ENCODE measurements at regions not wholly inside any gene's neighbourhood (a gene's known extent, or its start where the extent isn't known, plus 50 kb on each side); places are given as distances from the start of the nearest gene placed in this dataset.
"Not testable (repeated sequence)": the region's sequence is repeated elsewhere in the genome, so short reads cannot be mapped to it uniquely, and the experiment has no call there.

DNA sequence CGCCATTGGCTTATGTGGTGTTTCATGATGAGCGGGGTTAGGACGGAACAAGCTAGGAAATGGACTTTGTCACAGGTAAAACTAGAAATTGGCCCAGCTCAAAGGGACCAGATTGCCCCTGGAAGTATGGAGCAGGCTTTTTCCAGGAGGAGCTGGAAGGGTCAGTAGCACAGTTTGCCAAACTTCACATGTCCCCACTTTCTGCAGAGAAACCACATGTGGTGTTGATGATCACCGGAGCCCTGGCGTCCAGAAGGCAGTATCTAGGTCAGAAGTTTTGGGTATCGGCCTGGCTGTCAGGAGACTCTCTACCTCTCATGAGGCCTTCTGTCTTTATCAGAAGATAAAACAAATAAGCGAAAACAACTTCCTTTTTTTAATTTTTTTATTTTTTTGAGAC lies 248.5 kb downstream of the SOX9 start:
- DNase-seq = no peak

DNA sequence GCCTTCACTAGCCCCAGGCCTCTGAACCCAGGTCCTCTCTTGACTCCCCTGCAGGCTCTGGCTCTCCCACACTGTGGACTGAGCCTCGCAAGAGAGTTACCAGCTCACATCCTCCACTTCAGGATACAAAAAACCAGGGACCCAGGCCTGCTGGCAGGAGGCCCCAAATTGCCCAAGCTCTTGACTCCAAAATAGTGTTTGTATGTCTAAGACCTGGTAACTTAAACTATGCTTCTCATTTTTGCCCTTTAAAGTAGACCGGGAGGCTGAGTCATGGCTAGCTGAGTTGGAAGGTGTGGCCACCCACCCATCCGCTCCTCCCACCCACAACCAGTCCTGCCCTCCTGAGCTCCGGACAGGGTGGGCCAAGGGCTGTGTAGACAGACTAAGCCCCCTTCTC lies 250.0 kb downstream of the SOX9 start:
- DNase-seq = no peak

DNA sequence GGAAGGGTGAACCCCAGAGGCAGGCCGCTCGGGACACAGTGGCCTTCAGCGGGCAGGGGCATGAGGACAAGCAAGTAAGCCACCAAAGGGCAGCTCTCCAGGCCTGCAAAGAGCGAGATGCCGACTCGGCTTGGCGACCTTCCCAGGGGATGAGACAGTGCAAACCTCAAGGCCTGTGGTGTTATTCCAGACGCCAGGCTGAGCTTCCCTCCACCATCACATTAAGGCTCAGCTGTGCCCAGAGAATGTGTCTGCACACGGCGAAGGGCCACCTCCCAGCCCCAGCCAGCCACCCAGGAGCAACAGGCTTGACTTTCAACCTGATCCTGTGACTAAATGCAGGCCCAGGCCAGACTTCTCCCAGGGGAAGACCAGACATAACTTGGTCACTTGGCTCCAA lies 251.4 kb downstream of the SOX9 start:
- DNase-seq = no peak

GRCh38 chr17:72373910-72374741 lies 253.3 kb downstream of the SOX9 start:
- no peak for DNase-seq

DNA sequence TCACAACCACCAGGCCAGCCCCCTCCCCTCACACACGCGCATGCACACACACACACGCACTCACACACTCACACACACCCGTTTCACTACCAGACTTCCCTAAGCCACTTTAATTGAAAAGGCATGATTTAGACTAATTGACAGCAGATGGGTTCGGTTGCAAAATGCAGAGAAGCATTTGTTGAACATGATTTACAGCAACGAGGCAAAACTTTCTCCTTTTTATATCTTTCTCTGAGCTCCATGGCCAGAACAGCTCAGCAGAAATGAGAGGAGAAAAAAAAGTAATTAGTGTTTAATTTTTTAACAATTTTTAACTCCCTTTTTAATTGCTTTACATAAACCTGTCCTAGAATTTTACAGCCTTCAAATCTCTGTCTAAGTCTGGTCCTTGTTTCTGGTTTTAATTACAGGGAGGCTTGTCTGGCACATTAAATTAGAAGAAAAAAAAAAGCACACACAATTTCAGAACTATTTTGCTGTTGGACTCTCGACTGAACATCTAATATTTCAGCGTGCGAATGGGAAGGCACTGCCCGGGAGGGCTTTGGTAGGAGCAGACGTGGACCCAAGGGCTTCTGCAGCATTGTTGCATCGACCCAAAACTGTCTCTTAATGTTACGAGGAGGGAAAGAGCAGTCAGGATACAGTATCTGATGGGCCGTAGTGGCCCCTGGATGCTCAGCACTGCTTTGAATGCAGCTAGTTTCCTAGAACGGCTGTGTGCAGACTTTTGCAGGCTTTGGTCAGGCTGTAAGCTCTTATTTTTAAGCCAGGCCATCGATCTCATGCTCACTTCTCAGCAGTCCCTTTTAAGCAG lies 255.9 kb downstream of the SOX9 start:
- DNase-seq = no peak

- DNase-seq = no peak
Measured at GRCh38 chr17:72378414-72379390, 257.9 kb downstream of the SOX9 start.

DNA sequence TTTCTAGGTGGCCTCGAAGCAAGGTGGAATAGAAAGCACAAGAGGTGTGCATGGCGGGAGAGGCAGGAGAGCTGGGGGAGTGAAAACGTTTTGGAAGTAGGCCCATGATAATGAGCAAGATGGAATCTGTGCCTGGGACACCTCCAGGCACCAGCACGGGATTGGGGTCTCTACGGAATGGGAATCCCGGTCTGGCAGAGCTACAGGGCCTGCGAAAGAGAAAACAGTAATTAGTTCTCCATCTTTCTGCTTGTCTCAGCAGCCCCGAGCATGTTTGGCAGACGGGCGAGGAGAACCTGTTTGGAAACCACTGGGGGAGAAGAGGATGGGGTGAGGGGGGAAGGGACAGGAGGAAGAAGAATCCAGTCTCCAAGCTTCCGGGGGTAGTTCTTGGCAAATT lies 258.7 kb downstream of the SOX9 start:
- no peak for DNase-seq

DNA sequence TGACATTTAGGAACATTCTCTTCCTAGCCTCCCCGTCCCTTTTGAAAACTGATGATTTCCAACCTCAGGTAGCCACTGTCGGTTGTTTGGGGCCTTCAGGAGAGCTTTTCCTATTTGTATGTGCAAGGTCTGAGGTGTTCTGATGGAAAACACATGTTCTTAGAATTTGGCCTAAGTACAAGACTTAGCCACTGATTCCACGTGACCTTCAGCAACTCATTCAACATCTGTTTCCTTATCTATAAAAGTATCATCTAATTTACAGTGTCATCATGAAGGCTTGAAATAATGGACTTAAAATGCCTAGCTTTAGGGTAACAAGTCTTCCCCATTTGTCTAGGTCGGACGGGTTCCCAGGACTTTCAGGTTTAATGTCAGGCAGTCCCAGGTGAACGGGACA lies 259.3 kb downstream of the SOX9 start:
- no peak for DNase-seq

DNA sequence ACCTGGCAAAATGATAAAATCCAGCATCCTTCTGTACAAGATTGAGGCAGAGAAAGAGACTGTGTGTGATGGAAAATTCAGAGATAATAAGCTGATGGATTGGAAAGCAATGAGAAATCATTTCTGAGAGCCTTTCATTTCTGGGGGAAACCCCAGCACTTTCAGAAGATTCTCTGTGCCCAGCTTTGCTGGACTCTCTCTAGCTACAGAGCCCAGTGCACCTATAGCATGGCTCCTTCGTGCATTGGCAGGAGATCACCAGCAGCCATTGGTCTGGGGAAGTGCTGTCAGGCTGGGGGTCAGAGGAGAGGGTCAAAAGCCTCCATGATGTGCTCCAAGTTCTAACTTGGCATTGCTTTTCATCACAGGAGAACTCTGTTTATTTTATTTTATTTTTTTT lies 259.9 kb downstream of the SOX9 start:
- DNase-seq = no peak

- DNase-seq = no peak
Measured at GRCh38 chr17:72381597-72382397, 261.0 kb downstream of the SOX9 start.

- DNase-seq = peak; percentile 65
Measured at GRCh38 chr17:72382971-72383722, 262.3 kb downstream of the SOX9 start.

GRCh38 chr17:72385475-72385874 lies 264.7 kb downstream of the SOX9 start:
- no peak for DNase-seq

- DNase-seq = not testable (repeated sequence)
Measured at GRCh38 chr17:72386173-72386572, 265.4 kb downstream of the SOX9 start.

DNA sequence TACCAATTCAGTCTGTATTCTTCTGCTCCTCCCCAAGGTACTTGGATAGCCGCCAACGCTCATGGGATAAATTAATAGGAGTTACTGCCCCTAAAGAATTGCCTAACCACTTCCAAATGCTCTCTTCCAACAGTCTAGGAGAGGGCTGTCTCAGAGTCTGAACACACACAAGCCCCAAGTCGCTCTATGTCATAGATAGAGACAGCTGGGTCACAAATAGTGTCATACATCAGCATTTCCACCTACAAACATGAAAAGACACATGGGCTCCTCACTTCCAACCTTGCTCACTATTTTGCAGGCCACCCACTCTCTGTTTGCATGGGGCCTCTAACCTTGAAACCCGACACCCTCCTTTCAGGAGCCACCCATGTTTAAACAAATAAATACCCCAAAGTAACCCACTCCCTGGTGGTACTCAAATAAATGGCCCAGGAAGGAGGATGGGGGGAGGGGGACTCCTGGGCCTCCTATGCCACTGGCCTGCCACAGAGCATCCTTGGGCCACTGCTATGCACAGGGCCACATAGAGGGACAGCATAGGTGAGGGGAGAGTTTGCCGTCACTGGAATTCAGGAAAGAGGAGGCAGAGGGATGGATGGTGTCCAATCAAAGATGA lies 265.9 kb downstream of the SOX9 start:
- DNase-seq = no peak

DNA sequence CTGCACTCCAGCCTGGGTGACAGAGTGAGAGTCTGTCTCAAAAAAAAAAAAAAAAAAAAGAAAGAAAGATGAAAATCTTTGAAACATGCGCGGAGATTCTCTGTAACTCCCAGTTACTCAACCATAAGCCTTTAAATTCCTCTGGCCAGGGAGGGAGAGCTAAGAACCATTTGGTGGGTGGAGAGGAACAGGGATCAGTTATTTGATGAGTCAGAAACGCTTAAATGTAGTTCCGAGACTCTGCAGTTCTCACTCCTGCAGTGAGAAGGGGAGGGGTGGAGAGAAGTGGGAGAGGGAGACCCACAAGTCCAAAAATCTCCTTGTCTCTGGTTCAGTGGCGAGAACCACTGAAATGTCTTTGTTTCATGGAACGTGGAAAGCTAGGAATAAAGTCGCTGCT lies 266.7 kb downstream of the SOX9 start:
- DNase-seq = no peak

DNA sequence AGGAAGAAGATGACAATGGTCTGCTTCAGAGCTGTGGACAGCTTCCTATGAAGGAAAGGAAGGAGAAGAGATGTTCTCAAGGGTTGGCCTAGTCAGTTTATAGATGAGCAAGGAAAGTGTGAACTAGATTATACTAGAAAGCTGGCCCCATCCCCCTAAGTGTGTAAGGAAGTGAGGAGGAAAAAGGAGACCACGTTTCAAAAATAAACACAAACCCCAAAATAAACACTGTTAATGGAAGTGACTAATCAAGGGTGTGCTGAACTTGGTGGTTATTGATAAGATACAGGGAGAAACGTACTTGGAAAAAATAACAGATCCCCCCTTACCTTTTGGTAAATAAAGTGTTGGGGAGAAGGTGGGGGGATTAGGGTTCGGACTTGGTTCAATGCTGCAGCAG lies 267.1 kb downstream of the SOX9 start:
- no peak for DNase-seq

DNA sequence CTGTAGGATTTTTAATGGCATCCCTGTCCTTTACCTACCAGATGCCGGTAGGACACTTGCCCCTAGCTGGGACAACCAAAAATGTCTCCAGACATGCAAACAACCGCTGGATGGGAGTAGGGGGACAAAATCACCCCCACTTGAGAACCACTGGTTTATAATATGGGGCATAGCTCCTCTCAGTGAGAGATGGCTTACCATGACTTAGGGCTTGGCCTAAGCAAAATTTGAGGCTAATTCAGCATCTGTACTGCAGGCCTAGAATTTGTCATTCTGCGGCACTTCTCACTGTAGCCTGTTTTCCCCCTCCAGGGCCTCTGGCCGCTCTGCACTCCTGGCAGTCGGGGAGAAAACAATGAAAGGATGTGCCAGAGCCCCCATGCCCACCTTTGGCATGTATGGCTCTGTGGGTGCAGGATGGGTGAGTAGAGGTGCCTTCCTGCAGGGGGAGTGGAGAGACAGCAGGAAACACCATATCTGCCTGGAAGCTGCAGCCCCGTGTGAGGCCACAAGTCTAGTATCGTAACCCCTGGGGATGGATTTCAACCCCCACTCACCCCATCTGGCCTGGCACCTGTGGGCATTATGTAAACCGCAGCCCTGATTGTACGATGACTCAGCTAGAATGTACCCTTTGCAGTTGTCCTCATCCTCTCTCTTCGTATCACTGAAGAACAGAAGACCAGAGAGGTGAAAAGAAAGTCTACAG lies 268.1 kb downstream of the SOX9 start:
- no peak for DNase-seq

DNA sequence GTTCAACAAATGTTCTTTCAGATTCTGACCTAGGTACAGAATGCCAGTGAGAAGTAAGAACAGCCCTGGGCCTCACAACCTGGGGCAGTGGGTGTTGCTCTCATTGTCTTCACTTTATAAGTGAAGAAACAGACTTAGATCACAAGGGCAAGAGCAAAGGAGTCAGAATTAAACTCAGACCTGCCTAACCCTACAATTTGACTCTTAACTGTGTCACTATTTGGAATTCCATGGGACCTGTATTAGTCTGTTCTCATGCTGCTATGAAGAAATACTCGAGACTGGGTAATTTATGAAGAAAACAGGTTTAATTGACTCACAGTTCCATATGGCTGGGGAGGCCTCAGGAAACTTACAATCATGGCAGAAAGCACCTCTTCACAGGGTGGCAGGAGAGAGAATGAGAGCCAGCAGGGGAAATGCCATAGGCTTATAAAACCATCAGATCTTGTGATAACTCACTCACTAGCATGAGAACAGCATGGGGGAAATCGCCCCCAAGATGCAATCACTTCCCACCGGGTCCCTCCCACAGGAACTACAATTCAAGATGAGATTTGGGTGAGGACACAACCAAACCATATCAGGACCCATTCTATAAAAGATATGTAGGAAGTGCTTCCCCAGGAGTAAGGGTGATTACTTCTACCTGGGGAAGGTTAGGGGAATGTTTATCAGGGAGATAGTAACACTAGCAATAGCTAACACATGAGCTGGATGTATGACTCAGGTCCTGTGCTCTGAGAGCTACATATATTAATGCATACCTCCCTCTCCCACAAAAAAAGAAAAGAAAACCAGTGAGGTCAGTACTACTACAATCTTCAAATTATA lies 270.1 kb downstream of the SOX9 start:
- DNase-seq = no peak

All from right kidney (tissue), 1 donor.